ENCODE measurements at regions not wholly inside any gene's neighbourhood (a gene's known extent, or its start where the extent isn't known, plus 50 kb on each side); places are given as distances from the start of the nearest gene placed in this dataset.

- 0% methylated on average over 1 of the region's 1 CpG for WGBS (ENCODE audit: insufficient coverage, insufficient replicate concordance, low lambda C conversion rate, missing lambda C conversion rate)
- Histone ChIP-seq H3K36me3 (ENCODE audit: control insufficient read depth in 2 of 2, insufficient read depth in 2 of 2, low read length in 1 of 2) (no peaks in the 10 kb centered on the region), H2AFZ (ENCODE audit: control insufficient read depth, low read depth, low read length) (no peak overlapping the region), H4K20me1 (ENCODE audit: control insufficient read depth, insufficient read depth) (no peaks in the 10 kb centered on the region), H3K27me3 (replicated peaks in 1 of 2; ENCODE audit: control insufficient read depth in 2 of 2, insufficient read depth in 2 of 2, low read length in 1 of 2) (no peaks in the 10 kb centered on the region), H3K4me2 (ENCODE audit: control insufficient read depth, insufficient read depth) (no peak overlapping the region), H3K27ac (ENCODE audit: control insufficient read depth, insufficient read depth) (no peak overlapping the region), H3K4me3 (no peak overlapping the region), H3K4me1 (ENCODE audit: control insufficient read depth, insufficient read depth, low read length) (no peaks in the 10 kb centered on the region), H3K79me2 (ENCODE audit: control insufficient read depth, insufficient read depth, low read length) (no peaks in the 10 kb centered on the region), H3K9ac (ENCODE audit: control insufficient read depth, insufficient read depth, low read length) (no peak overlapping the region), H3K9me3 (replicated peaks; ENCODE audit: control insufficient read depth, insufficient read depth, low read length) (no peaks in the 10 kb centered on the region)
- intact Hi-C loops (cut with micrococcal nuclease; ENCODE audit: unreplicated experiment) (no loop called here), in situ Hi-C loops (cut with MboI) (no loop called here)
- TF ChIP-seq RAD21 (IDR thresholded peaks at IDR 0.05; ENCODE audit: insufficient read depth, low read depth, low read length) (no peak), PKNOX1 (IDR thresholded peaks at IDR 0.05) (no peak), ATF7 (IDR thresholded peaks at IDR 0.05; ENCODE audit: low read depth) (no peak), SKIL (IDR thresholded peaks at IDR 0.05; ENCODE audit: low read depth, poor library complexity, severe bottlenecking) (no peak), BCL11A (IDR thresholded peaks at IDR 0.05; ENCODE audit: low read depth, low read length) (no peak), POLR2AphosphoS5 (IDR thresholded peaks at IDR 0.05; ENCODE audit: low read length) (no peak), CHD2 (IDR thresholded peaks at IDR 0.05; ENCODE audit: borderline replicate concordance, low read depth, low read length) (no peak), MXI1 (IDR thresholded peaks at IDR 0.05; ENCODE audit: low read depth, low read length) (no peak), RELA (IDR thresholded peaks at IDR 0.05; ENCODE audit: borderline replicate concordance, partially characterized antibody) (no peak), STAT1 (conservative IDR thresholded peaks at IDR 0.05) (no peak)
- ChIA-PET RAD21 (ENCODE audit: unreplicated experiment) (no interaction called here), SMC1A (ENCODE audit: uncharacterized antibody, unreplicated experiment) (no interaction called here), POLR2A (no interaction called here), CTCF (no interaction called here)
- BruUV-seq (replicated peaks), result no TSS peak
- DNase-seq (ENCODE audit: low read depth, low spot score) (no peak), ATAC-seq (no peak), FAIRE-seq (no peak)
Observed at GRCh38 chr4:181078196-181078595, 1165.0 kb upstream of the TENM3 start.

Measured in GM12878 (cell line).